ENCODE measurements at regions not wholly inside any gene's neighbourhood (a gene's known extent, or its start where the extent isn't known, plus 50 kb on each side); places are given as distances from the start of the nearest gene placed in this dataset.

DNA sequence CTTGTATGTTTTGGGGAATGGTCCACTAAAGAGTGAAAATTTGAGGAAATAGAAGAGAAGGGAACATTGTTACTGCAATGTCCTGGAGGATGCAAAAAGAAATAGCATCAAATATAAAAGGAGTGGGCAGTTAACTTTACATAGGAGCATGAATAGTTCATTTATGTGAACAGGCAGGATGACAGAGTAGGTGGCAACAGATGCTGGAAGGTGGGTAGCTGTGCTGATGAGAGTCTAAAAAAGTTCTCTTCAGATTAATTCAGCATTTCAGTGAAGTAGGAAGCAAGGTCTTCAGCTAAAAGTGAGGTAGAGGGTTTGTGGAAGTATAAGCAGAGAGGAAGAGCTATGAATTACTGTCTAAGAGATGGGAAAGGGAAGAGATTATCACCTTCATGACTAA lies 276.5 kb downstream of the KIF2B start:
- TF ChIP-seq, protein P1, sequence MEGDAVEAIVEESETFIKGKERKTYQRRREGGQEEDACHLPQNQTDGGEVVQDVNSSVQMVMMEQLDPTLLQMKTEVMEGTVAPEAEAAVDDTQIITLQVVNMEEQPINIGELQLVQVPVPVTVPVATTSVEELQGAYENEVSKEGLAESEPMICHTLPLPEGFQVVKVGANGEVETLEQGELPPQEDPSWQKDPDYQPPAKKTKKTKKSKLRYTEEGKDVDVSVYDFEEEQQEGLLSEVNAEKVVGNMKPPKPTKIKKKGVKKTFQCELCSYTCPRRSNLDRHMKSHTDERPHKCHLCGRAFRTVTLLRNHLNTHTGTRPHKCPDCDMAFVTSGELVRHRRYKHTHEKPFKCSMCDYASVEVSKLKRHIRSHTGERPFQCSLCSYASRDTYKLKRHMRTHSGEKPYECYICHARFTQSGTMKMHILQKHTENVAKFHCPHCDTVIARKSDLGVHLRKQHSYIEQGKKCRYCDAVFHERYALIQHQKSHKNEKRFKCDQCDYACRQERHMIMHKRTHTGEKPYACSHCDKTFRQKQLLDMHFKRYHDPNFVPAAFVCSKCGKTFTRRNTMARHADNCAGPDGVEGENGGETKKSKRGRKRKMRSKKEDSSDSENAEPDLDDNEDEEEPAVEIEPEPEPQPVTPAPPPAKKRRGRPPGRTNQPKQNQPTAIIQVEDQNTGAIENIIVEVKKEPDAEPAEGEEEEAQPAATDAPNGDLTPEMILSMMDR (IDR thresholded peaks at IDR 0.05), result no peak
- no peak for TF ChIP-seq POLR2A (IDR thresholded peaks at IDR 0.05)
- no peak for TF ChIP-seq POLR2AphosphoS5 (IDR thresholded peaks at IDR 0.05)
